ENCODE measurements at regions not wholly inside any gene's neighbourhood (a gene's known extent, or its start where the extent isn't known, plus 50 kb on each side); places are given as distances from the start of the nearest gene placed in this dataset.

DNA sequence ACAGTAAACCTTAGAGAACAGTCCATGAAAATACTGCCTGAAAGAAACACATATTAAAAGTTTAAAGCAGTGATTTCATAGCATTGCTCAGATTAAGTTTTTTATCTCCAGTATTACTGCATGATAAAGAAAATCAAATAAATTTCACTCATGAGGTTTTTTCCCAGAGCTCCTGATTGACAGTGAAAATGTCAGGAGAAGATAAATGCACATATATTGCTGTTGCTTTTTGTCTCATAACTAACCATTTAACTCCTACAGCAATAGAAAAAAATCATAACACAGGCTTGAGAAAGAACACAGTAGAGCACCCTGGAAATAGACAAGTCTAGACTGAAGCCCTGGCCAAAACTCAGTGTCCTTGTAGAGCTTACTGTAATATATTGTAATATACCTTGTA lies 391.0 kb downstream of the TMX3 start:
- no peak for FAIRE-seq

DNA sequence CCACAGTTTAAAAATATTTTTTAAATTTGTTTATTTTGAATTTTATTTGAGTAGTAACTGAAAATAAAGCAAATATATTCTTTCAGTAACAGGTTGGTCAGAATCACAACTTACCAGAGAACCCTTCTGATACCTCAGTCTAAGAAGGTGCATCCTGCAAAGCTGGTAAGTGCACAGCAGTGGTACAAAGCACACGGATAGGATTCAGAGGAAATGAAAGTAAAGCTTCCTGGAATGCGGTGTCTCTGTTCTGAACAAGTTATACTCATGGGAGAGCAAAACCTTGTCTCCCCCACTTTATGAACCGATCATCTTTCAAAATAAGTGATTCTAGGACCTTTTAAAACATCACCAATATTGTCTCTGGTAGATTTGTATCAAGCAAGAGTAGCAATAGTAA lies 398.3 kb downstream of the TMX3 start:
- FAIRE-seq = no peak

DNA sequence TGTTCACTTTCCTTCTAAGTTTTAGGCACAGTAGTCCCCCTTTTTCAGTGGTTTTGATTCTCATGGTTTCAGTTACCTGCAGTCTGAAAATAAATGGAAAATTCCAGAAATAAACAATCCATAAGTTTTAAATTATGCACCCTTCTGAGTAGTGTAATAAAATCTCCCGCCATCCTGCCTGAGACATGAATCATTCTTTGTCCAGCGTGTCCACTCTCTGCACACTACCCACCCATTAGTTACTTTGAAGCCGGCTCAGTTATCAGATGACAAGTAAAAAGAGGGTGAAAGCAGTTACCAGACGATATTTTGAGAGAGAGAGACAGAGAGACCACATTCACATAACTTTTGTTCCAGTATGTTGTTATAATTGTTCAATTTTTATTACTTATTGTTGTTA lies 400.5 kb downstream of the TMX3 start:
- no peak for FAIRE-seq

DNA sequence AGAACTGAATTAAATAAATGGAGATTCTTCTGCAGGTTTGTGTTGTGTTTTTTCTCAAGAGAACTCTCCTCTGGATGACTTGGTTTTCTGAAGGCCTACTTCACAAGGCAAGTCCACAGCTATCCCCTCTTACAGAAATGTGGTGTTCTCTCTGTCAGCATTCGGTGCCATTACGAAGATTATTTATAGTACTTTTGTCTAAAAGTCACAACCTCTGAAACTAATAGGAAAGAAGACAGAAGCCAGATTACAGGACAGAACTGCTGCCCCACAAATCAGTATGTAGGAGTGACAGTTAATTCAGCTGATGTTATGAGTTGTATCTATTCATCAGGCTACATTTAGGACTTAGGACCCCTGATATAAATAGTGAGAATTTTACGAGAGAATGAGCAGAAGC lies 413.5 kb downstream of the TMX3 start:
- FAIRE-seq = no peak

DNA sequence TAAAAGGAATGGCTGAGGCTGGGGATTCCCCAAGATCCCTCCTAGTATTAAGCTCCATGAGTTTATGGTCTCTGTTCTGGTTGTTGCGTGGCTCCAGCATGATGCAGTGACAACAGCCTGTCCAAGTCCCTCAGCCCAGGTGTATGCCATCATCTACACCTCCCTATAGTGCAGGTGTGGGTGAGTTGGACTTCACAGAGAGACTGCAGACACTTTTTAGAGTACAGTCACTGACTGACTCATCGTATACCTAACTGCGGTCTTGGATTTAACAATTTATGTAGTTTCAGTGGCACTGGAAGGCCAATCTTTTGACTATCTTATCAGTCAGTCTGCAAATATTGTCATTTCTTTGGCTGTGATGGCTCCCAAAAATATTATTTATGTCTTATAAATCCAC lies 415.0 kb downstream of the TMX3 start:
- no peak for FAIRE-seq

DNA sequence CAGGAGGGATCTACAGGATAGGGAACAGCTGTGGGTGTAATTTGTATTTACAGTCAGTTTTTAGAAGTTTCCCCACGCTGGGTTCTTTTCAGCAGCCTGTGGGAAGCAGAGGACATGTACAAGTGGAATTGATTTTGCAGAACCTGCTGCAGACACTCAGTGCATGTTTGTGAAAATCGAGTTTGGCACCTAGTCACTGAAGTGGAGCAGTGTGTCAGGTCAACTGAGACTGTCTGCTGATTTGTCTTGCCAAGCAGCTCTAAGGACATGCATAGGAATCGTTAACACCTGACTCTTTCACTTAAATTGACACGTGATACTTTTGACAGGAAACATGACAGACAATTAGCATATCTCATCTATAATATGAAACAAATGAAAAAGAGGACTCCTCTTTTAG lies 416.6 kb downstream of the TMX3 start:
- no peak for FAIRE-seq

DNA sequence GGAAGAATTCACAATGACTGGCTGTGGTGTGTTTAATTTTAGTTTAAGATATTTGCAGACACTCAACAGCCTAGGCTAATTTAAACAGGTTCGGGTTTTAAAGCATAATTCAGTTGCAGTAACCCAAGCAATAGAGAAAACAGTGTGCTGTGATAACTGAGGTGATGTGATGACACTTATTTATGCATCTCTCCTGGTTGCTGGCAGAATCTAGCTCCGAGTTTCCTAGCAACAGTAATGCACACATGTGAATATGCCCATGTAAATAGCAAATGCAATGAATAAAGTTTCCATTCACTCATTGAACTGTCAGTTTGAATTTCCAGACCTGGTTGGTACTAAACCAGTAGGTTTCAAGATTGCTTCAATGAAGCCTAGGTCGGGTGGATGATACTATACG lies 426.5 kb downstream of the TMX3 start:
- no peak for FAIRE-seq

DNA sequence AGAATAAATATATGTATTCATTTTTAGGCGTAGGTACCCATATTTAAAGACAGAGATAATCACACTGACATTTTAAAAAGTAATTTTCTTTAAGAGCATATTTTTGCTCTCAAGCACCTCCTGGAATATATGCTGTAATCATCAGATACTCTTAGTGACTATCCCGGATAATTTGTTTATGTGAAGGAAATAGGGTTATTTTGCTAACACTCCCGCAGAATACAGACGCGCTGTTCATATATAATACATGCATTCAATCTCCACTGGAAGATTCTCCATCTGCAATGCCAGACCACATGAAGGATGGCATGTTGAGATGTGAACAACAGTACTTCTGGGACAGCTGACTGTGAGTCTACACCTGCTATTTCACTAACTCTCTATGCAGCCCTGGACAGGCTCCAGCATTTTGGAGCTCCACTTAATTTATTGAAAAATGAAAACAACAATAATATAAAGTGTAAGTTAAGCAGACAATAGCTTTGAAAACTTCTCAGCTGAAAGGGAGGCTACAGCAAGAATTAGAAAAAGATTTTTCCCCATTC lies 430.6 kb downstream of the TMX3 start:
- no peak for FAIRE-seq

DNA sequence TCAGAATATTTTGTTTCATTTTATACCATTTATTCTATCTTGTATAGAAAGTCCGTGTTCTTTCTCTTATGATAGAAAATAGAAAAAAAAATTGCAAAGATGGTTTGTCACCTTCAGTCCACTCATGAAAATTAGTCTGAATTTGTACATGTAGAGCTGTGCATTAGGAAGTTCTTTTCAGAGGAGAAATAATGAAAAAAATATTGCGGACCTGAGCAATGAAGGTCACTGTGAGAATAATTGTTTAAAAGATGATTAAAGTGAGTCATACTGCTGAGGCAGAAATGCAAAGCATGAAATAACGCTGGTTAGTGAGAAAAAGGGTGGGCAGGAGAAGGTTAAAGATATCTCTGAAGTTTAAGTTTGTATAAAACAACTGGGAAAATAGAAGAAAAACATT lies 431.1 kb downstream of the TMX3 start:
- no peak for FAIRE-seq

DNA sequence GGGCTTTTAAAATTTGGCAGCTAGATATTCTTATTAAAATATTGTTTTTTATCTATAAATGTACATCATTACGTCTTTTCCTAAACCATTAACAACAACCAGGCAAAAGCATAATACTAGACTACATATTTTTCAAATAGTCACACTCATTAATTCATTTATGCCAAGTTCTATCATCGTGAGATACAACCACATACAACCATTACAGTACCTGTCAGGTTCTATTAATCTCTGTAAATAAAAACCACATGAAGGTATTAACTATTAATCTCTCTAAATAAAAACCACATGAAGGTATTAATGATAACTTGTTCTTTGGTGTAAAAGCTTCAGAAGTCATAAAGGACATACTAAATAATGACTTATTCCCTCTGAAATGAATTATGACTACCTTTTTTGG lies 432.7 kb downstream of the TMX3 start:
- no peak for FAIRE-seq

DNA sequence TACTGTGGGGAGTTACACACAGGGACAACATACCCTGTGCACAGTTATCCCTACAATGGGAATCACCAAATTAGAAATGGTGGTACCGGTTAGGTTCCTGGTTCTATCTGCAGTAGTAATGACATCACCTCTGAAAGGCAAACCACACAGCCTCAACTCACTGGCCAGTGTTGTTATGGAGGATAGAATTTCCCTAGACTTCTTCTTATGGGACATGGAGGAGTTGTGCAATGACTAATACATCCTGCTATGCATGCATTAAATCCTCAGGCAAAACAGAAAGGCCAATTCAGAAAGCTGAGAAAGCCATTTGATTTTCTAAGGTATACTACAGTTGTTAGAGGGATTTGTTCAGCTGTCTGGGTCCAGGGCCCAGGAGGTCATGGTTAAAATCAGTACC lies 439.3 kb downstream of the TMX3 start:
- FAIRE-seq = no peak

DNA sequence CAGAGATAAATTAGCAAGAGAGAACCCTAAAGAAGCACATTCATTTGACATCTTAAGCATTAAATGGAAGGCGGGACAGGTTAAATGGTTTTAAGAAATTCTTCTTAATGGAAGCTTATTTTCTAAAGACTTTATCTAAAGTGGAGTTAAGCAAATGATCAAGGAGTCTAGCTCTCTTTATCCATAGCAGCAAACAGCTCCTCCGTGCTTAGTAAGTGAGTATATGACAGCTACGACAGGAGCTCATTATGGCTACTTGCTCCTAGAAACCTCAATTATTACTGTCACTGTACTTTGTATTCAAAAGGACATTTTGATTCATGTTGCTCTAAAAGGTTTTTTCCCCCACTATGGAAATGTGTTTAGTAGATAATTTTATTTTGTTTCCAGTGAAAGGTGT lies 444.9 kb downstream of the TMX3 start:
- FAIRE-seq = no peak

DNA sequence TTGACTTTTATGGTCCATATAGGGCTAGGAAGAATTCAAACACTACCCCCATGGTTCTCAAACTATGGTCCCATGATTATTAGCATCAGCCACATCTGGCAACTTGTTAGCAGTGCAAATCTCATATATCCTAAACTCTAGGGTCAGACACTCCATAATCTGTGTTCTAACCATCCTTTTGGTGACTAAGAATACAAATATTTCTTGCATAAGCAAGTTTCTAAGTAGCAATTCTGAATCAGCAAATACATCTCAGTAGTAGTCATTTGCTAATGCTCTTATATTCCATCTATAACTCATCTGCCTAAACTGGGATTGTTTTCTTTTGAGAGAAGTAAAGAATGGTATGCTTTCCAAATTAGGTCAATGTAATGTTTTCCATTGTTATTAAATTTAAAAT lies 447.3 kb downstream of the TMX3 start:
- no peak for FAIRE-seq

DNA sequence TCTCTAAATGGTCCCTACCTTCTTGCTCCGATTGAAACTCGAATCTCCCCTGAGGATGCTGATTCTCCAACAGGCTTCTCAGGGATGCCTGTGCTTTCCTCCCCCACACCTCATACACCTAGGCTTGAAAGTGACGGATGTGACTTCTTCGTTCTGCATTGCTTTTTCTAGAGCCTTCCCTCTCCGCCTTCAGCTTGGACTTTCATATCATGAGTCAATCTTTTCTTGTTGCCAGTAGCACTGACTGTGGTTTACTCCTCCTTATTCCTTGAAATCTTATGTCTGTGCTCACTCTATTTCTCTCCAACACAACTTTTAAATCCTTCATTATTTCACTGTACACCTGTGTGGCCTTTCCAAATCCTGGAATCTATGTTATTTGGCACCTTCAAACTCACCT lies 451.4 kb downstream of the TMX3 start:
- FAIRE-seq = no peak

DNA sequence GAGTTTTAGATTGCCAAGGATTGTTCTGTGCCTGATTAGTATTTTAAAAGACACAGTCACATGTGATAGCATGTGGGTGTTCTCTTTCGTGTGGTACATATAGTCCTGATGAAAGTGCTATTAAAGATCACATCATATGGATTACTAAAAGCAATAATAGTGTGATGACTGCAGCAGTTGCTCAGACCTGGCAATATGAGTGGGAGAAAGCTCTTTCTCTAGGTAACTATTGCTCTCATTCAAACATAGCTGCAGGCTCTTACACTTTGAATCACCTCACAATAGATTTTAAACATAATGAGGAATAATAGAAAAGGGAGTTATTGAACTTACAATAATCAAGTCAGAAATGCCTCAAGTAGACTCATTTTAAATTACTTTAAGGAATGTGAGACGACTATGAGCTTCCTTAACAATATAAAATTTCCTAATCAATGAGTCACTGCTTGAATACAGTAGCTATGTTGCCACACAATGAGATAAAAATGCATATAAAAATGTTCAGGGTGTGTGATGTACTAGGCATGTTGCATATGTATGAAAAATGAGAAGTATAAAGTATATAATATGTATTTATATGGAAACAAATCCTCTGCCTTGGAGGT lies 452.1 kb downstream of the TMX3 start:
- FAIRE-seq = no peak

DNA sequence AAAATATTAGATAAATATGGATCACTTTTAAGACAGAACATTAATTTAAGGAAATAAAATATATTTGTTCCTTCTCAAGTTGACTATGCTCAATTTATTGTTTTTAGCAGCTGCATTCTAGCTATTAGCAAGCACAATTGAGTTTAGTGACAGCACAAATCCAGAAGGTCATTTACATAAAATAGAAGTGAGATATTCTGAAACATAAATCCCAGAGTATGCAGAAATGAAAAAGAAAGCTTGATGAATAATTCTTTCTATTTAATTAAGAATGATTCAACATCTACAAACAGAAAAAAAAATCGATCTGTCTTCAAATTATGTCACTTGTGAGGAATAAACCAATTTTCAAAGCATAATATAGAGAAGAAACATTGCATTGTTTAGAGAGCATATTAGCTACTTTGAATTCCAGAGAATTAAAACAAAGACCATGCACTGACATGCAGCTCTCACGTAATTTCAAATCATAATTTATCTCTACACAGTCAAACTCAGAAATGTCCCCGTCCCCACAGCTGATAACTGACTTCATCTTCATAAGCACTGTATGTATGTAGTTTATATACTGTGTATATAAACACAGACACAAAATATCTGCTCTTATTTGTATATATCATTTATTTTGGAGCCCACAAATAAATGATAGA lies 458.4 kb downstream of the TMX3 start:
- no peak for FAIRE-seq

DNA sequence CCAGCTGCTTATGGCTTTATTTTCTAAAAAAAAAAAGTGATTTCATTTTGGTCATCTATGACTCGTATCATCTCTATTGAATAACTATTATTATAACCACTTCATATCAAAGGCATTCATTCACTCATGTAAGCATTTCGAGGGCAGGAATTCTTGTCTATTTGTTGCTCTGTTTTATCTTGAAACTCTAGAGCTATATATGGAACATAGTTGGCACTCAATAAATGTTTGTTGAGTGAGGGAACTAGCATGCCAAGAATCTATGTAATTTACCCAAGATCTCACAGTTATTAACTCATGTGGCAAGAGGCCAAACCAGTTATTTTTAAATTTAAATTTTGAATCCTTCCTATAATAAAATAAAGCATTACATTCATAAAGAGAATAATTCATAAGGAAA lies 470.1 kb downstream of the TMX3 start:
- FAIRE-seq = no peak

DNA sequence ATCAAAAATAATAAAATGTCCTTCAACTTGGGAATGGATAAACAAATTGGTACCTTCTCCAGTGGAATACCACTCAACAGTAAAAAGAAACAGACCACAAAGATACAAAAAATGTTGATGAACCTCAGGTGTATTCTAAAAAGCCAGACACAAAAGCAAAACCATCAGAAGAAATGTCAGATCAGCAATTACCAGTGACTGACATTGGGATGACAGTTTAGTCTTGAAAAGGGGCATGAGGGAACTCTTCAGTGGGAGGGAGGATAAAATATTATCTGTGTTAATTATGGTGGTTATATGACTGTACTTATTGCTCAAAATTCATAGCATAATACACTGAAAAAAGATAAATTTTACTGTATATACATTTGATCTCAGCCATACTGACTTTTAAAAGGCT lies 473.0 kb downstream of the TMX3 start:
- FAIRE-seq = no peak

DNA sequence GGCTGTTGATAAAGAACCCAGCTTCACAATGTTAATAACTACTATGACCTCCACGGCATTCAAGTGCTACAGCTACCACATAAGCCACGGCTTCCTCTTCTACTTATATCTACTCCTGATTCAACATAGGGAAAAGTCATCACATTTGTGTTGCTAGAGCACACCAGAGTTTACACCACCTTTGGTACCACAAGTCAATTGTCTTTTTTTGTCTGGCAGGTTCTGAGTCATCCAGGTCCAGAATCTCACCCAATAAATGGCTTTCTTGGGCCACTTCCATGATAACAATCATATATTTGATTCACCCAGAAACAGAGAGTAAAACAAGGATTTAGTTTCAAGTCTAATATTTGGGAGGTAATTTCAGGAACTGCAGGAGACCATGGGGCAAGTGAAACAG lies 480.2 kb downstream of the TMX3 start:
- no peak for FAIRE-seq

DNA sequence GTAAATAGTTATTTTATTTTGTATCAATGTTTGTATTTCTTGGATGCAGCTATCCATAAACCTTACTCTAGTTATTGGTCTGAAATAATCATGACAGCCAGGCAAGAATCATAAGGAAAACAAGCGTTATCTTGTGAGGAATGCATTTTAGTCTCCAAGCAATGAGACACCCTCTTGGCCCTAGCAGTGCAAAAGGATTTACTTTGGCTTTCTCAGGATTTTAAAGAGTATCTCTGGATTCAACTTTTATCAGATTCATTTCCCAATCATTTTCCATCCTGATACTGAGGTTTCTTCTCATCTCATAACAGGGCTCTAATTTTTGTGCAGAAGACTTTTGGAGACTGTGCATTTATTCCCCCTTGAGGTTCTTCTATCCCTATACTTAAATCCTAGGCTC lies 480.8 kb downstream of the TMX3 start:
- no peak for FAIRE-seq

DNA sequence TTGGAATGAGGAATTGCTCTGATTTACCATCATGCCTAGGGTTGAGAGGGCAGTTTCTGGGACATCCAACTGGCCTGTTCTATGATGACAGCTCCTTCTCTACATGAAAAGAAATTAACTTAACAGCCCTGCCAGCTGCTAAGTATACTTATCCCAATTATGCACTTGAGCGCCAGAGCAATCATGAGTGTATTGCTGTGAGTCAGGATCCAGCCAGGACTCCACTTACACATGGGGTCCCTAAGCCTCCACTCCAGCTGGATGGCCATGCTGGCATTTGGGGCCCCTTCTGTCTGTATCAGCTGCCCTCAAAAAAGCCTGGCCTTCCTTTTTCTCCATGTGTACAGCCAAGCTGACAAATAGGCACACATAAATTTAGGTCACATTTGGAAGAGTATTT lies 481.9 kb downstream of the TMX3 start:
- FAIRE-seq = no peak

DNA sequence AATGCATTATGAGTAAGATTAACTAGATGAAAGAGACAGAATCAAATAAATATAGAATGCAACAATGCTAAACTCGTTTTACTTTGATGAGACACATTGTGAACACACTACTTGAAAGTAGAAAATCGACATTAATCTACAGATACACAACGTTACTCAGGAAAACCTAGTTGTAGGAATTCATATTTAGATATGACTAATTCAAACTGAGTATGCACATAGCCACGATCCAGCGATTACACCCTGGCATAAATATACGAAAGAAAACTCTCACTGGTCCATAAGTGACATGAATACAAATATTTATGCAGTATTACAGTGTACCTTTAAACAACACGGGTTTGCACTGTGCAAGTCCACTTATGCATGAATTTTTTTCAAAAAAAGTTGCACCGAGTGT lies 485.6 kb downstream of the TMX3 start:
- no peak for FAIRE-seq

DNA sequence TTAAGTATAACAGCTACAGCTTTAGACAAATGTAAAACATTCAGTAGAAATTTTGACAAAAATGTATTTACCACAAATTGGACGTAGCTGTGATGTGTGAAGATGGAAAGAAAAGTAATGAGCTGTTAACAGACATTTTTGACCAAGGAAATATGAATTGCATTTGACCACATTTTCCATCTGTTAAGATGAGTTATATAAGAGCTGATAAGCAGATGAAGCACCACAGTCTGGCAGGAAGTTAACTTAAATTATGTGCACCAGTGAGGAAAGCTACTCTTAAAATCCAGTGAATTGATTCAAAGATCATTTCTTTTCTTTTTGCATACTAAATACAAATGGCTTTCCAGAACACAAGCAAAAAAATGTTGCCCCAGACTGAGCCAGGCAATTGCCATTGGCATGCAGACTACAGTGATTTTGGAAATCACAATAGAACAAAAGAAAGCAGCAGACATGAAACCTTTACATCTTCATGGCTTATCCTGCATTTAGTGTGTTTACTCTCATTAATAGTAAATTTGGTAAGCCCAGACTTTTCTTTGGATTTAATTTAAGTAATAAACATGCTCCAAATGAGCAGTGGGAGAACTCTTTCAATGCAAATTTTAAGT lies 493.7 kb downstream of the TMX3 start:
- FAIRE-seq = no peak

DNA sequence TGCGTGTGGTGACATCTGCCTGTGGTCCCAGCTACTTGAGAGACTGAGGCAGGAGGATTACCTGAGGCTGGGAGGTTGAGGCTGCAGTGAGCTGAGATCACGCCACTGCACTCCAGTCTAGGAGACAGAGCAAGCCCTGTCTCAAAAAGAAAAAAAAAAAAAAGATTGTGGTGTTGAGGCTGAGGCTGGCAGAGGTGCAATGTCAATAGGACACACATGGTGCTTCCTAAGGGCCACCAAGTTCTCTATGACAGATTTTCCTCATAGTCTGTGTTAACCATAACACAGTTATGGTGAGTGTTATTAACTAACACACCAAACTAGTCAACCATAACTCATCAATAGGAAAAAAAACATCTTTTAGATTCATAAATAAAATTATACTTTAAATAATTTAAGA lies 494.4 kb downstream of the TMX3 start:
- no peak for FAIRE-seq

DNA sequence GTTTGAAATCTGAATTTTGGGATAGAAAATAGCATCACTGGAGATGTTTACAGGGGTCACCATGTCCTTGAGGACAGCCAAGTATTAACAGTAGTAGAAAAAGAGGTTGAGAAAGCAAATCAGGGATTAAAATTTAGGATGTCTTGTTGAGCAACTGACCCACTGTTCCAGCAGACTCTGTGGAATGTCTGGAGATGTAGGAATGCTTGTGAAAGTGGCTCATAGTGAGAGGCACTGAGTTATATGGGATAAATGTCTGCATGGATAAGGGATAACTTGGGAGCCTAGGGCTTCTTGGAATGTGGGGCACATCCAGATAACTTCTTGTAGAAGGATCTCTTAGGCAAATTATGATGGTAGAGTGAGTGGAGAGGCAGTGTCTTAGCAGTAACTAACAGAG lies 495.0 kb downstream of the TMX3 start:
- FAIRE-seq = no peak

All from islet of Langerhans (tissue), 1 donor.